ENCODE measurements at regions not wholly inside any gene's neighbourhood (a gene's known extent, or its start where the extent isn't known, plus 50 kb on each side); places are given as distances from the start of the nearest gene placed in this dataset.

GRCh38 chr18:40523287-40523686, 1431.7 kb upstream of the PIK3C3 start:
- H3K79me2 ChIP-seq (ENCODE audit: control insufficient read depth, insufficient read depth, low read length) = no peaks in the 10 kb centered on the region
- dilution Hi-C loops (cut with MboI; ENCODE audit: extremely low pct_ligation_motif_present, low sequenced_read_pairs) = no loop called here
- H2AFZ ChIP-seq (ENCODE audit: low read depth, low read length) = no peak overlapping the region
- intact Hi-C loops (cut with micrococcal nuclease) = no loop called here
- DNase-seq (ENCODE audit: low read depth, low spot score) = no peak
- no peaks in the 10 kb centered on the region for H3K4me1 ChIP-seq (ENCODE audit: control insufficient read depth, extremely low read depth, insufficient read depth, low read length)
- H3K27me3 ChIP-seq (ENCODE audit: control insufficient read depth in 2 of 2, insufficient read depth in 2 of 2, low read length in 2 of 2) = no peaks in the 10 kb centered on the region
- BruUV-seq (replicated peaks) = no TSS peak
- ChIA-PET CTCF (no interaction called here), POLR2A (no interaction called here)
- no peaks in the 10 kb centered on the region for H3K9me1 ChIP-seq (replicated peaks; ENCODE audit: control insufficient read depth, extremely low read depth, insufficient read depth, low read length)
- H3K9ac ChIP-seq (replicated peaks; ENCODE audit: extremely low read depth, insufficient read depth, low read length) = no peak overlapping the region
- no peak overlapping the region for H3K4me3 ChIP-seq (replicated peaks in 1 of 3; ENCODE audit: insufficient read depth in 1 of 3, low read depth in 1 of 3, low read length in 3 of 3)
- no peaks in the 10 kb centered on the region for H4K20me1 ChIP-seq (replicated peaks; ENCODE audit: control insufficient read depth, extremely low read depth, insufficient read depth, low read length)
- no peaks in the 10 kb centered on the region for H3K9me3 ChIP-seq (replicated peaks; ENCODE audit: control insufficient read depth, insufficient read depth, low read length)
- FAIRE-seq = no peak
- no peak overlapping the region for H3K4me2 ChIP-seq (ENCODE audit: insufficient read depth, low read length)
- no peak for TF ChIP-seq GATA2 (IDR thresholded peaks at IDR 0.05; ENCODE audit: insufficient read depth, insufficient read length, low read depth, low read length)
- H3K36me3 ChIP-seq (ENCODE audit: control insufficient read depth in 2 of 2, extremely low read depth in 1 of 2, insufficient read depth in 2 of 2, low read length in 2 of 2) = no peaks in the 10 kb centered on the region
- no peak overlapping the region for H3K27ac ChIP-seq (ENCODE audit: insufficient read depth, low read depth, low read length)

- Histone ChIP-seq H2AFZ (ENCODE audit: low read depth, low read length) (no peak overlapping the region), H3K9me1 (replicated peaks; ENCODE audit: control insufficient read depth, extremely low read depth, insufficient read depth, low read length) (no peaks in the 10 kb centered on the region), H3K79me2 (ENCODE audit: control insufficient read depth, insufficient read depth, low read length) (no peaks in the 10 kb centered on the region), H3K36me3 (ENCODE audit: control insufficient read depth in 2 of 2, extremely low read depth in 1 of 2, insufficient read depth in 2 of 2, low read length in 2 of 2) (no peaks in the 10 kb centered on the region), H4K20me1 (replicated peaks; ENCODE audit: control insufficient read depth, extremely low read depth, insufficient read depth, low read length) (no peaks in the 10 kb centered on the region), H3K4me3 (replicated peaks in 1 of 3; ENCODE audit: insufficient read depth in 1 of 3, low read depth in 1 of 3, low read length in 3 of 3) (no peak overlapping the region), H3K4me2 (ENCODE audit: insufficient read depth, low read length) (no peak overlapping the region), H3K9ac (replicated peaks; ENCODE audit: extremely low read depth, insufficient read depth, low read length) (no peak overlapping the region), H3K27me3 (ENCODE audit: control insufficient read depth in 2 of 2, insufficient read depth in 2 of 2, low read length in 2 of 2) (no peaks in the 10 kb centered on the region), H3K27ac (ENCODE audit: insufficient read depth, low read depth, low read length) (no peak overlapping the region), H3K9me3 (replicated peaks; ENCODE audit: control insufficient read depth, insufficient read depth, low read length) (no peaks in the 10 kb centered on the region), H3K4me1 (ENCODE audit: control insufficient read depth, extremely low read depth, insufficient read depth, low read length) (no peaks in the 10 kb centered on the region)
- no peak for TF ChIP-seq EZH2 (IDR thresholded peaks at IDR 0.05; ENCODE audit: borderline replicate concordance, low read depth, low read length, severe bottlenecking)
- TF ChIP-seq POLR2A (IDR thresholded peaks at IDR 0.05; ENCODE audit: low read depth, low read length) = no peak
- TF ChIP-seq JUN (IDR thresholded peaks at IDR 0.05; ENCODE audit: borderline replicate concordance, insufficient read depth, insufficient read length, low read depth) = no peak
- intact Hi-C loops (cut with micrococcal nuclease) (no loop called here), dilution Hi-C loops (cut with MboI; ENCODE audit: extremely low pct_ligation_motif_present, low sequenced_read_pairs) (no loop called here)
- FAIRE-seq (no peak), DNase-seq (ENCODE audit: low read depth, low spot score) (no peak)
- POLR2A ChIA-PET = no interaction called here
- CTCF ChIA-PET = no interaction called here
- BruUV-seq (replicated peaks) = no TSS peak
These were observed 1454.0 kb upstream of the PIK3C3 start for GRCh38 chr18:40501026-40501425.

Data from endothelial cell of umbilical vein (primary cell).